GM12878 (cell line): ENCODE measurements at regions not wholly inside any gene's neighbourhood (a gene's known extent, or its start where the extent isn't known, plus 50 kb on each side); places are given as distances from the start of the nearest gene placed in this dataset.

Source experiments
- ATAC-seq: fragments of 200-7000 bp; cut with Tn5 transposase; 3 replicates; pipeline ENCODE4 v1.9.1; 2020; ENCODE audit warnings: mild to moderate bottlenecking, moderate library complexity
- BruUV-seq: library from RNA; stranded (reverse); fragments of 400-500 nt; replicated peaks from 2 replicates; lab custom pipeline; 2021; lab: Mats Ljungman, UMichigan
- CTCF ChIA-PET: fragments of 300-600 bp; sonication (Branson Sonifier 250); formaldehyde crosslinking; extraction: SDS; loops from one replicate; lab custom pipeline; 2021; ENCODE audit warnings: inconsistent platforms; lab: Yijun Ruan, JAX
- POLR2A ChIA-PET: fragments of 350-600 bp; formaldehyde crosslinking; extraction: SDS; loops from one replicate; lab custom pipeline; 2021; ENCODE audit warnings: inconsistent platforms; lab: Charles Lee
- RAD21 ChIA-PET: fragments of 300-600 bp; sonication (Branson Sonifier 250); formaldehyde crosslinking; loops from one replicate; lab custom pipeline; 2023; ENCODE audit warnings: antibody characterized with exemption; ENCODE audit not compliant: unreplicated experiment; lab: Charles Lee
- SMC1A ChIA-PET: fragments of 300-600 bp; sonication (Branson Sonifier 250); formaldehyde crosslinking; loops from one replicate; lab custom pipeline; 2023; ENCODE audit not compliant: unreplicated experiment, uncharacterized antibody; lab: Charles Lee
- DNase-seq: peaks from one replicate; pipeline ENCODE4 v3.0.0-alpha.2; 2011; ENCODE audit warnings: low read depth, low spot score
- FAIRE-seq: peaks from 3 replicates; lab custom pipeline; 2011; peaks lifted over from hg19 to GRCh38; lab: Jason Lieb, UNC
- H2AFZ ChIP-seq: 2 replicates; pipeline ENCODE4 v1.6.0; 2011; ENCODE audit warnings: low read depth, low read length, control low read depth; ENCODE audit not compliant: control insufficient read depth
- H3K27ac ChIP-seq: 2 replicates; pipeline ENCODE4 v1.5.1; 2011; ENCODE audit warnings: control low read depth; ENCODE audit not compliant: control insufficient read depth, insufficient read depth
- H3K27me3 ChIP-seq, 2 experiments: replicated peaks in 1 of 2; 2 replicates each; pipeline versions ENCODE4 v1.6.0 to v1.6.1; 2011; ENCODE audit warnings: low read length in 1 of 2; ENCODE audit not compliant: control insufficient read depth in 2 of 2, insufficient read depth in 2 of 2
- H3K36me3 ChIP-seq, 2 experiments: 2 replicates each; pipeline ENCODE4 v1.5.1; 2011; ENCODE audit warnings: low read length in 1 of 2; ENCODE audit not compliant: control insufficient read depth in 2 of 2, insufficient read depth in 2 of 2
- H3K4me1 ChIP-seq: 2 replicates; pipeline ENCODE4 v1.6.1; 2011; ENCODE audit warnings: mild to moderate bottlenecking, low read length, moderate library complexity, mixed read lengths; ENCODE audit not compliant: control insufficient read depth, insufficient read depth
- H3K4me2 ChIP-seq: 2 replicates; pipeline ENCODE4 v1.6.0; 2011; ENCODE audit warnings: control low read depth; ENCODE audit not compliant: control insufficient read depth, insufficient read depth
- H3K4me3 ChIP-seq: fragments of 200-600 bp; sonication (generic); 2 replicates; pipeline ENCODE4 v1.5.1; 2016
- H3K79me2 ChIP-seq: 2 replicates; pipeline ENCODE4 v1.6.0; 2011; ENCODE audit warnings: low read length; ENCODE audit not compliant: control insufficient read depth, insufficient read depth
- H3K9ac ChIP-seq: 2 replicates; pipeline ENCODE4 v1.8.0; 2011; ENCODE audit warnings: low read length, control low read depth, mixed read lengths; ENCODE audit not compliant: control insufficient read depth, insufficient read depth
- H3K9me3 ChIP-seq: replicated peaks from 3 replicates; pipeline ENCODE4 v1.5.1; 2011; ENCODE audit warnings: mild to moderate bottlenecking, low read length; ENCODE audit not compliant: control insufficient read depth, insufficient read depth
- H4K20me1 ChIP-seq: 2 replicates; pipeline ENCODE4 v1.6.0; 2011; ENCODE audit not compliant: control insufficient read depth, insufficient read depth
- BCL11A ChIP-seq: IDR thresholded peaks from 2 replicates; pipeline ENCODE4 v1.6.1; 2011; ENCODE audit warnings: low read depth, low read length
- BCL3 ChIP-seq: IDR thresholded peaks from 2 replicates; pipeline ENCODE4 v1.6.1; 2011; ENCODE audit warnings: borderline replicate concordance, low read depth, mild to moderate bottlenecking, moderate library complexity, low read length; ENCODE audit not compliant: insufficient read depth, poor library complexity, severe bottlenecking
- BRCA1 ChIP-seq: IDR thresholded peaks from 2 replicates; pipeline ENCODE4 v1.6.1; 2011; ENCODE audit warnings: low read depth, low read length, improper control_type of control experiment
- CBX5 ChIP-seq: sonication (generic); IDR thresholded peaks from 2 replicates; pipeline ENCODE4 v1.6.1; 2016; ENCODE audit warnings: low read depth, moderate library complexity, mild to moderate bottlenecking, inconsistent platforms
- CEBPB ChIP-seq, 2 experiments: fragments of 150-350 bp in 1 of 2; IDR thresholded peaks; 2 replicates each; pipeline ENCODE4 v1.6.1; 2012 to 2014; ENCODE audit warnings: low read depth in 2 of 2, low read length in 2 of 2, borderline replicate concordance in 1 of 2, inconsistent platforms in 1 of 2
- IKZF1 ChIP-seq: fragments of 450-650 bp; conservative IDR thresholded peaks from 2 replicates; pipeline ENCODE4 v1.6.1; 2017; ENCODE audit warnings: antibody characterized with exemption, mild to moderate bottlenecking
- KLF5 ChIP-seq: fragments of 450-650 bp; IDR thresholded peaks from 2 replicates; pipeline ENCODE4 v1.6.1; 2014; ENCODE audit warnings: mild to moderate bottlenecking; ENCODE audit not compliant: partially characterized antibody
- MXI1 ChIP-seq: fragments of 150-350 bp; IDR thresholded peaks from 2 replicates; pipeline ENCODE4 v1.6.1; 2011; ENCODE audit warnings: low read depth, mild to moderate bottlenecking, inconsistent platforms, low read length, improper control_type of control experiment
- NKRF ChIP-seq: fragments of 450-650 bp; conservative IDR thresholded peaks from 2 replicates; pipeline ENCODE4 v1.6.1; 2017; ENCODE audit warnings: mild to moderate bottlenecking, moderate library complexity
- RUNX3 ChIP-seq: IDR thresholded peaks from 2 replicates; pipeline ENCODE4 v1.6.1; 2012; ENCODE audit warnings: low read length, inconsistent platforms
- STAT1 ChIP-seq: fragments of 450-650 bp; conservative IDR thresholded peaks from 2 replicates; pipeline ENCODE4 v1.6.1; 2014; ENCODE audit warnings: antibody characterized with exemption, mild to moderate bottlenecking
- YBX1 ChIP-seq: fragments of 450-650 bp; IDR thresholded peaks from 2 replicates; pipeline ENCODE4 v1.6.1; 2016; ENCODE audit warnings: antibody characterized with exemption
- ZNF622 ChIP-seq: fragments of 450-650 bp; IDR thresholded peaks from 2 replicates; pipeline ENCODE4 v1.6.1; 2017; ENCODE audit warnings: mild to moderate bottlenecking, inconsistent platforms
- in situ Hi-C: fragments of 300-500 bp; cut with MboI; formaldehyde crosslinking; loops from 9 replicates; pipeline ENCODE4 v1.14.3; 2018; ENCODE audit warnings: mixed read lengths
- intact Hi-C: fragments of 100-400 bp; cut with micrococcal nuclease; formaldehyde crosslinking; loops from one replicate; pipeline ENCODE4 v1.14.2; 2022; ENCODE audit not compliant: unreplicated experiment

- no peak for TF ChIP-seq BCL3
- no peak for TF ChIP-seq STAT1
- no peak for TF ChIP-seq BRCA1
- no peak for TF ChIP-seq BCL11A
Observed at GRCh38 chr3:163327086-163327485, 1751.2 kb downstream of the SI start (continued).

GRCh38 chr3:163315786-163316185 is 1762.5 kb downstream of the SI start:
- Histone ChIP-seq H3K4me2 (no peak overlapping the region), H3K27ac (no peak overlapping the region), H4K20me1 (no peaks in the 10 kb centered on the region), H3K79me2 (no peaks in the 10 kb centered on the region), H3K36me3 (no peaks in the 10 kb centered on the region), H2AFZ (no peak overlapping the region), H3K4me3 (no peak overlapping the region), H3K27me3 (no peaks in the 10 kb centered on the region), H3K9ac (no peak overlapping the region), H3K9me3 (no peaks in the 10 kb centered on the region), H3K4me1 (no peaks in the 10 kb centered on the region)
- in situ Hi-C loops (no loop called here), intact Hi-C loops (no loop called here)
- no TSS peak for BruUV-seq
- ChIA-PET RAD21 (no interaction called here), SMC1A (no interaction called here), POLR2A (no interaction called here), CTCF (no interaction called here)
- no peak for TF ChIP-seq RUNX3
- no peak for TF ChIP-seq CBX5
- no peak for TF ChIP-seq NKRF
- no peak for TF ChIP-seq MXI1
- no peak for TF ChIP-seq ZNF622
- TF ChIP-seq CEBPB (IDR thresholded peaks at IDR 0.05; ENCODE audit: borderline replicate concordance in 1 of 2, low read depth in 2 of 2, low read length in 2 of 2): no peak
- TF ChIP-seq YBX1: no peak
- TF ChIP-seq IKZF1: no peak
- no peak for TF ChIP-seq KLF5
- no peak for DNase-seq
- no peak for FAIRE-seq
- no peak for ATAC-seq
